ENCODE measurements at regions not wholly inside any gene's neighbourhood (a gene's known extent, or its start where the extent isn't known, plus 50 kb on each side); places are given as distances from the start of the nearest gene placed in this dataset.

GRCh38 chr5:96609369-96609768 is 52.8 kb upstream of the CAST start:
- FAIRE-seq = no peak

DNA sequence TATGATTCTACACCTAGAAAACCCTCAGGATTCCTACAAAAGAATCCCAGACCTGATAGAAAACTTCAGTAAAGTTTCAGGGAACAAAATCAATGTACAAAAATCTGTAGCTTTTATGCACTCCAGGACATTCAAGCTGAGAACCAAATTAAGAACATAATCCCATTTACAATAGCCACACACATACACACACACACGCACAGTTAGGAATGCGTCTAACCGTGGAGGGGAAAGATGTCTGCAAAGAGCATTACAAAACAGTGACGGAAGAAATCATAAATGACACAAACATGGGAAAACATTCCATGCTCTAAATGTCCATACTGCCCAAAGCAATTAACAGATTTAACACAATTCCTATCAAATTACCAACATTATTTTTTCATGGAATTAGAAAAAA is 51.4 kb upstream of the CAST start:
- Histone ChIP-seq H3K27me3 (ENCODE audit: control insufficient read depth, insufficient read depth, low read length) (no peaks in the 10 kb centered on the region), H3K36me3 (ENCODE audit: control insufficient read depth, insufficient read depth, low read length) (no peaks in the 10 kb centered on the region), H3K4me3 (ENCODE audit: low read depth, low read length) (no peak overlapping the region)
- no peak for DNase-seq (ENCODE audit: low read depth)
- FAIRE-seq = no peak
- TF ChIP-seq CTCF (IDR thresholded peaks at IDR 0.05; ENCODE audit: insufficient read depth, low read length, severe bottlenecking) = no peak

More at GRCh38 chr5:96609369-96609768, 52.8 kb upstream of the CAST start:
- H3K27me3 ChIP-seq (ENCODE audit: control insufficient read depth, insufficient read depth, low read length) = no peaks in the 10 kb centered on the region
- no peaks in the 10 kb centered on the region for H3K36me3 ChIP-seq (ENCODE audit: control insufficient read depth, insufficient read depth, low read length)
- TF ChIP-seq CTCF (IDR thresholded peaks at IDR 0.05; ENCODE audit: insufficient read depth, low read length, severe bottlenecking) = no peak
- no peak overlapping the region for H3K4me3 ChIP-seq (ENCODE audit: low read depth, low read length)
- peak; percentile 16 for DNase-seq (ENCODE audit: low read depth)

DNA sequence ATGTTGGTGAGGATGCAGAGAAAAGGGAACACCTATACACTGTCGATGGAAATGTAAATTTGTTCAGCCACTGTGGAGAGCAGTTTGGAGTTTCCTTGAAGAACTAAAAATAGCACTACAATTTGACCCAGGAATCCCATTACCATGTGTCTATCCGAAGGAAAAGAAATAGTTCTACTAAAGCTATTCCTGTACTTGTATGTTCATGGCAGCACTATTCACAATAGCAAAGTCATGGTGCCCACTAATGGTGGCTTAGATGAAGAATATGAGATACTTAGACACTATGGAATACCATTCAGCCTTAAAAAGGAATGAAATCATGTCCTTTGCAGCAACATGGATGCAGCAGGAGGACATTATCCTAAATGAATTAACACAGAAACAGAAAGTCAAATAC is 50.2 kb upstream of the CAST start:
- no peak for TF ChIP-seq CTCF (IDR thresholded peaks at IDR 0.05; ENCODE audit: insufficient read depth, low read length, severe bottlenecking)
- H3K4me3 ChIP-seq (ENCODE audit: low read depth, low read length) = no peak overlapping the region
- FAIRE-seq (no peak), DNase-seq (ENCODE audit: low read depth) (no peak)
- H3K36me3 ChIP-seq (ENCODE audit: control insufficient read depth, insufficient read depth, low read length) = no peaks in the 10 kb centered on the region
- no peaks in the 10 kb centered on the region for H3K27me3 ChIP-seq (ENCODE audit: control insufficient read depth, insufficient read depth, low read length)

Measured in bronchial epithelial cell (primary cell).